NB4 (cell line): ENCODE measurements at regions not wholly inside any gene's neighbourhood (a gene's known extent, or its start where the extent isn't known, plus 50 kb on each side); places are given as distances from the start of the nearest gene placed in this dataset.

Experiments used
- POLR2A ChIP-seq: IDR thresholded peaks from 2 replicates; pipeline ENCODE4 v1.6.1; 2011; ENCODE audit warnings: mild to moderate bottlenecking; ENCODE audit not compliant: insufficient read length; ENCODE audit errors: extremely low read depth
- TF ChIP-seq, protein P1 (sequence below): IDR thresholded peaks from one replicate; pipeline ENCODE4 v1.5.1; 2012; ENCODE audit warnings: low read depth, low read length
- TF ChIP-seq, protein P2 (sequence below): IDR thresholded peaks from 2 replicates; pipeline ENCODE4 v1.6.1; 2011; ENCODE audit warnings: low read depth, low read length

DNA sequence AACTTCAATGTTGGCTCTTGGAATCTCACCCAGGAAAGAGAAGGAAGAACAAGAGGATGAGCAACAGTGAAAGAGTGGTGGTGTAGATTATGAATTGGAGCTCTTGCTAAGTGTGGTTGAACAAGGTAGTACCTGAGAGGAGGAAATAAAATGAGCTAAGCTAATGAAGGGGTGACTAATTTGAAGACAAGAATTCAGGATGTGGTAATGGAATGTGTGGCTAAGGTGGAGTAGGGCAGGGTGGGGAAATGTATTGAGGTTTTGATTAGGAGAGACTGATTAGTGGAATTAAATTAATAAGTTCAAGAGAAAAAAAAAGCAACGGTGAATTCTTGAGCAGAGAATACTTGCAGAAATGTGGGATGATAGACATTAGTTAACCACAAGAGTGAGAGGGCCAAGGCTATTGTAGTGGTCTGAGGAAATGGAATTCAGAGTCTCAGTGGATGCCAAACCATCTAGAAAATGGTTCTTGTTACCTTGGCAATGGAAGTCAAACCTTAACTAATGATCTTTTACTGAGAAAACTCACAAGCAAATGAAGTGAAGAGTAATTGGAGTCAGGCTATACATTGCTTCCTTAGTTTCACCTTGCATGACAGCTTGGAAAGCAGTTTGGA is 648.3 kb upstream of the ZNF608 start:
- TF ChIP-seq, protein P1, sequence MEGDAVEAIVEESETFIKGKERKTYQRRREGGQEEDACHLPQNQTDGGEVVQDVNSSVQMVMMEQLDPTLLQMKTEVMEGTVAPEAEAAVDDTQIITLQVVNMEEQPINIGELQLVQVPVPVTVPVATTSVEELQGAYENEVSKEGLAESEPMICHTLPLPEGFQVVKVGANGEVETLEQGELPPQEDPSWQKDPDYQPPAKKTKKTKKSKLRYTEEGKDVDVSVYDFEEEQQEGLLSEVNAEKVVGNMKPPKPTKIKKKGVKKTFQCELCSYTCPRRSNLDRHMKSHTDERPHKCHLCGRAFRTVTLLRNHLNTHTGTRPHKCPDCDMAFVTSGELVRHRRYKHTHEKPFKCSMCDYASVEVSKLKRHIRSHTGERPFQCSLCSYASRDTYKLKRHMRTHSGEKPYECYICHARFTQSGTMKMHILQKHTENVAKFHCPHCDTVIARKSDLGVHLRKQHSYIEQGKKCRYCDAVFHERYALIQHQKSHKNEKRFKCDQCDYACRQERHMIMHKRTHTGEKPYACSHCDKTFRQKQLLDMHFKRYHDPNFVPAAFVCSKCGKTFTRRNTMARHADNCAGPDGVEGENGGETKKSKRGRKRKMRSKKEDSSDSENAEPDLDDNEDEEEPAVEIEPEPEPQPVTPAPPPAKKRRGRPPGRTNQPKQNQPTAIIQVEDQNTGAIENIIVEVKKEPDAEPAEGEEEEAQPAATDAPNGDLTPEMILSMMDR: no peak
- no peak for TF ChIP-seq POLR2A
- TF ChIP-seq, protein P2, sequence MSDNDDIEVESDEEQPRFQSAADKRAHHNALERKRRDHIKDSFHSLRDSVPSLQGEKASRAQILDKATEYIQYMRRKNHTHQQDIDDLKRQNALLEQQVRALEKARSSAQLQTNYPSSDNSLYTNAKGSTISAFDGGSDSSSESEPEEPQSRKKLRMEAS: no peak
